AG20443 (cell line): ENCODE measurements at regions not wholly inside any gene's neighbourhood (a gene's known extent, or its start where the extent isn't known, plus 50 kb on each side); places are given as distances from the start of the nearest gene placed in this dataset.
A peak's percentile ranks its signal among the peaks of the same experiment; 100 is the strongest.

Experiments used
- DNase-seq: peaks from one replicate; pipeline ENCODE4 v3.0.0; 2012; ENCODE audit warnings: low spot score, mixed read lengths

DNA sequence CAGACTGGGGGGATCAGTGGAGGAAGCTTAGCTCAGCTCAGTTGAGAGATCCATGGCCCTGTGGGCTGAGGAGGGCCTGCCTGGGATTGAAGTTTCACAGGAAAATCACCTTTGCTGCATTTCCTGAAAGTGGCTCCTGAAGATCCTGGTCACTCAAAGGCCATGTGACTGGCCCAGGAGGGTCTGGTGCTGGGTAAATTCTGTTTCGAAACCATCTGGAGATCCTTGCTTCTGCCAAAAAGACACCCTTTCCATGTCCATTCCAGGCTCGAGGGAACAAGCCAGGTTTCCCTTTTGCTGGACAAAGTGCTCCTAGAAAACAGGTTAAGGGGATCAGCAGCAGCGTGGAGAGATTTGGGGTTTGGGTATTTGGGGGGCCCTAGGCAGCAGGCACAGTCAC is 293.3 kb downstream of the ZNF536 start:
- DNase-seq, result no peak

DNA sequence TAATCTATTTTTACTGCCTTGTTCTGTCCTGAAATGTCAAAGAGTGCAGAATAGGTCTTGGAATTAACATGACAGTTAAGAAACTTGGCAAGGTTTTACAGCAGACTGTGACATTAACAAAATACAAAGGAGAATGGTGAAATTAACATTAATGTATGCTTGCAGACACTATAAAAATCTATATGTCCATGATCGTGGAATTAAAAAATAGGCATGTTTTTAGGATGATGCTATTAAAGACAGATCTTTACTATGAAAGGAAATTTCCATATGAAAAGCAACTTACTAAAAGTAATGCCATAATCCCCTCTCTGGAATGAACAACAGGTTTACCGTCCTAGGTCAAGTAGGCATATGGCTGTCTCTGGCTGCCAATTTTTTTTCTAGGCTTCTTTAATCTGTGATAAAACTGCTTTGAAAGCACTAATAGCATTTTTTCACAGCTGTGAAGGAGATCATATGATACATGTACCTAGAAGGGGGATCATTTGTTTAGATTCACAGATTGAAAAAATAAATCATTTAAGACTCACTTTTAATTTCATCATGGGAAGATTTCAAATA is 291.5 kb downstream of the ZNF536 start:
- no peak for DNase-seq

GRCh38 chr19:30662211-30662861 is 290.2 kb downstream of the ZNF536 start:
- peak; percentile 61 for DNase-seq

- DNase-seq, result no peak
Observed at GRCh38 chr19:30659638-30660037, 287.5 kb downstream of the ZNF536 start.

DNA sequence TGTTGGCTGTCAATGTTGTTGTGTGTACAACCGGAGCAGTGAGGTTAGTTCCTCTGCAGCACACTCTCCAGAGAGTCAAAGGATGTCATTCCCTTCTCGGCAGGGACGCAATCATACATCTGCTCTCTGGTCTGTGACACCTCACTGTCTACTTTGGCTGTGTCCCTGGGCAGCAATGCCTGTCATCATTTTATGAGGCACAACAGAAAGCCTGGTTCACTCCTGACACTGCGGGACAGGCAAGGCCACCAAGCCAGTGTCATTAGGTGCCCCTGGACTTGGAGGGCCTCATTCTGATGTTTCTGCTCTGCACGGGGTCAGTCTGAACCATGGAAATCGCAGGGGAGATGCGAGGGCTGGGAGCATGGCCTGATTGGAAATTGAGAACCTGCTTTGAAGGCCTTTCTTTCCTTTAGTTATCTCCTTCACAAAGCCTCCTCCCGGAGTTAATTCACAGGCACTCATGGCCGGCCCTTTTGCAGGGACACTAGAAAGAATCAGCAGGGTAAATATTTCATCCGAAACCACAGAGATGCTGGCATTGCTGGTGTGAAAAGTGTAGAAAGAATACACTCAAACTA is 284.4 kb downstream of the ZNF536 start:
- no peak for DNase-seq

DNA sequence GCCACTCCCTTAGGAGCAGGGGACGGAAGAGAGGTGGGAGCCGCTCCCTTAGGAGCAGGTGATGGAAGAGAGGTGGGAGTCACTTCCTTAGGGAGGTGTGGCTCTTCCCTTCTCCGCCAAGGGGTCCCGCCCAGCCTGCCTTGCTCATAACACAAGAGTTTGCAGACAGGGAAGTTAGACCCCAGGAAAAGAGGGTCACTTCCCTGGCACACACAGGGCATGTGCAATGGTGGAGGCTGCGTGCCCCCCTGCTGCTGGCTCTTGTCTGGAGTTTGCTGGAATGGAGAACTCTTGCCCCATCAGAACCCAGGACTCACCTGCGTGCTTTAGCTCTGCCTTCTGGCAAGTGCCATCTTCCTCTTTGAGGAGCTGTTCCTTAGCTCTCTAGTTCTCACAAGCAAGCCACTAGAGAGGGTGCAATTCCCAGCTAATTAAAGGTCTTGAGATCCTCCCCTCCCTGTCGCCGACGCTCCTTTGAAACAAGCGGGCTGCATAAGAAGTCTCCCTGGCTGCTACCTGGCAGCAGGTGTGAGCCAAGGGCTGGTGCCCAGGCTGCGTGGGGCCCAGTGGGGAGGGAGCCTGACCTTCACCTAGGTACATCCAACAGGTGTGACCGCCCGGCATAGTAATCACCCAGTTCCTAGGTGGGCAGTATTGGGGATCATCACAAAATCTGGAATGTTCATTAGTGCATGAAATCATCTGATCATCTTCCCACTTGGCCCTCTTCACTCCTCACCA is 281.6 kb downstream of the ZNF536 start:
- no peak for DNase-seq

GRCh38 chr19:30652751-30653150 is 280.6 kb downstream of the ZNF536 start:
- no peak for DNase-seq

DNA sequence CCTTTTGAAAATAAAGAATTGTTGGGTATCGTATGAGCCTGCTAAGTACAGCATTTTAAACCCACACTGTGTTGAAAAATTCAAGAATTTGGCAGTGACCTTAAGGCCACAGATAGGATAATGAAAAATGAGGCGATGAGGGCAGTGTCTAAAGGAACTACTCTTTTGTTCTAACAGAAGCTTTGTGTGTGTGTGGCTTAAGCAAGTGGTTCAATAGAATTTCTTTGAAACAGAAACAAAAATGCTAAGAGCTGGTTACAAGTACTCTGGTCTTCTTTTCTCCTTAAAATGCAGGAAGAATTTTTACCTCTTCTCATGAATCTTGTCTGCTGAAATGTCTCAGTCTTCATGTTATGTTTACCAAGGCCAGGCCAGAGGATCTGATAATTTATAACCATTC is 279.5 kb downstream of the ZNF536 start:
- no peak for DNase-seq

DNA sequence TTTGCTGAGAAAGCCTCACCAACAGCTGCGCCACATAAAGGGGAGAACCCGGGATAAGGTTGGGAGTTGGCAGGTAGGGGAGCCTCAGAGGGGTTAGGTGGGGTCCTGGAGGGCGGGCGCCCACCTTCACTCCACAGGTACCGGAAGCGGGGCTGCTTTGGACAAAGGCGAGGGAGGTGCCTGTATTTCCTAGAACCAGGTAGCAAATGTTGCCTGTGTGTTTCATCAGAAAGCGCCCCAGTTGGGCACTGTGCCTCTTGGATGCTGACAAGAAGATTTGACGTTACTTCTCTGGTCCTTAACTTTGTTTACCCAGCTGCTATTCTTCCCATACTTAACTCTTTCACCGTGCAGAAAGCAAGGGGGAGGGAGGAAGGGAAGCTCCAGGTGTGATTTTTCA is 278.9 kb downstream of the ZNF536 start:
- DNase-seq, result no peak

GRCh38 chr19:30649934-30650614 is 277.9 kb downstream of the ZNF536 start:
- DNase-seq, result peak; percentile 74

- no peak for DNase-seq
Observed at GRCh38 chr19:30648866-30649862, 277.0 kb downstream of the ZNF536 start.

DNA sequence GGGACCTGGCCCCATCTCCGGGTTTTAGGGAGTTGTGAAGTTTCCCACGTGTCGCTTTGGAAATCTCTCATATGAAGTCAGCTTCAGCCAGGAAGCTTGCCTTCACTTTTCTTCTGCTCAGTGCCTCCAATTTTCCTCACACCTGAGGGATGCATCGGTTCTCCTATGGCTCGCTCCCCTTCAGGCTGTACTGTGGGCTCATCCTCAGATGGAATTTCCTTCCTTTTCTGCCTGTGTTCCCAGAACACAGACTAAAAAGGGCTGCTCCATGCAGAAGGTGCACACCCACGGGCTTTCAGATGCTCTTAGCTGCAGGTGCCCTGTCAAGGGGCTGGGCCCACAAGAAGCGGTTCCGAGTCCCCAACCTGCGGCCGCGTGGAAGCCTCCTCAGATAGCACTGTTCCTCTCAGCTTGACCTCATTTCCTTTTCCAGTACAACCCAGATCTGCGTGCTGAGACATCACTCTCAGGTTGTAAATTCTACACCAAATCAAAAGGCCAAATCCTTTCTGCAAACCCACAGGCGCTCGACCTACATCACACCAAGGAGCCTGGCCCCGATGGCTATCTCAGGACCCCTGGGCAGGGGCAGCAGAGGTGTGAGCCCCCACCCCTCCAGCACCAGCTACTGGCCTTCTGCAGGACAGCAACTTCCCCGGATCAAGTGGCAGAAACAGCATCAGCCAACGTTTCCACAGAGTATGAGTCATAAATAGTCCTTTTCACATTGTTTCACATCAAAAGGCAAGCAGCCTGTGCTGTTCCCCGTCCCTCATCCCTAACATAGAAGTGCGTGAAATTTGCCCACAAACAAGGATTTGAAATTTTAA is 275.9 kb downstream of the ZNF536 start:
- peak; percentile 73 for DNase-seq

DNA sequence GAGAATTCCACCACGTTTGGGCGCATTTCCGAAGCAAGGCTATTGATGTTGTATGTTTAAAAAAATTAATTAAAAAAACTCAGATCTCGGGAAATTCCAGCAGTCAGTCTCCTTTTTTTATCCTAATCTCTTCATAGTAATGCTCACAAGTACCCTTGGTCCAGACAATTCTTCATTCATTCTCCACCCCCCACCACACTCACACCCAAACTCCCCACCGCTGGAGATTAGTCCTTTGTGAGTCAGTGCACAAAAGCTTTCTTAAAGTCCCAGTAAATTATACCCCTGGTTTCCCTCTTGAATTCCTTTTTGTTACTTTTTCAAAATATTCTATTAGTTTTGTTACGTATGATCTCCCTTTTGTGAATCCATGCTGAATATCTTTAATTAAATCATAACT is 274.6 kb downstream of the ZNF536 start:
- DNase-seq, result no peak

GRCh38 chr19:30645946-30646577 is 273.9 kb downstream of the ZNF536 start:
- no peak for DNase-seq

- peak; percentile 48 for DNase-seq
Observed at GRCh38 chr19:30640252-30640965, 268.2 kb downstream of the ZNF536 start.

- no peak for DNase-seq
Observed at GRCh38 chr19:30638889-30639288, 266.7 kb downstream of the ZNF536 start.

DNA sequence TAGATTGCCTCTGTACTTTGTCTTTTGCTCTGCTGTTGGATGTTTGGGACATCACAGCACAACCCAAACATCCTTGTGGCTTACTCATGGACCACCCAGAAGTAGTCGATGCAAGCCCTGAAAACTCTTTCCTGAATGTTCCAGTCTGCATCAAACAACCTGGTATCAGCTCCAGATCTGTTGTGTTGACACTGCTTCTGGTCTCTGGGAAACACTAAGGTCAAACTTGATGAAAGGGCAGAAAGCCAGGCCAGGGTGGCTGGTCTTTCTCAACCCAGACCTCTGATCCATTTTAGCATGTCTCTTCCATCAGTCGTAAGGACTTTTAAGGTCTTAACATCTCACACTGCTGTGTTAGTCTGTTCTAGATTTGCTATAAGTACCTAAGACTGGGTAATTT is 265.7 kb downstream of the ZNF536 start:
- no peak for DNase-seq

- no peak for DNase-seq
Observed at GRCh38 chr19:30634996-30635975, 263.1 kb downstream of the ZNF536 start.
